Panc1 (cell line): ENCODE measurements at regions not wholly inside any gene's neighbourhood (a gene's known extent, or its start where the extent isn't known, plus 50 kb on each side); places are given as distances from the start of the nearest gene placed in this dataset.

Experiments
- POLR2AphosphoS5 ChIP-seq: IDR thresholded peaks from 2 replicates; pipeline ENCODE4 v1.6.1; 2012; ENCODE audit warnings: mild to moderate bottlenecking, low read depth, low read length, moderate library complexity
- TF ChIP-seq, protein P1 (sequence below): fragments of 450-650 bp; IDR thresholded peaks from 2 replicates; pipeline ENCODE4 v1.5.1; 2017; ENCODE audit warnings: mild to moderate bottlenecking

DNA sequence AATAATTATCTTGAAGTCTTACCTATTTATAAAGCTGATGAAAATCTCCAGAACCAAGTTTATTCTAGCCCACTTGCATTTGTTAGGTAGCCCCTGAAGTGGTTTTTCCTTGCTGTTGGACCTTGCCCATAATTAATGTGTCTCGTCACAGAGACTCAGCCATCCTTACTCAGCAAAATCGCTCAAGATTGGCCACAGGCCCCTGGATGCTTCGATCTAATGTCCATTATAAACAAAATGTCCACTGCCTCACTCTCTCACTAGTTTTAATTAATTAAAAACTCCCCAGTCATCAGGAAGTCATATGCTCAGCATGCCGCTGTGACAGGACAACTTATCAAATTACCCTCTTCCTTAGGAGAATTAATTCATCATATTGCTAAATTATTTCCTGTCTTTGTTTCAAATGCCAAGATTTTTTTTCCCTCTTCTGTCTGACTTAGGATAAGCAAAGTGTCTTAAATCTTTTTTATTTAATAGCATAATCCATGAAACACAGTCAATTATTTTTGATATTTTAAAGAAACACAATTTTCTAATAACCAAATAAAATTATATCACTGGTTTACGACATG is 126.8 kb upstream of the PCLO start:
- TF ChIP-seq POLR2AphosphoS5 = no peak
- TF ChIP-seq, protein P1, sequence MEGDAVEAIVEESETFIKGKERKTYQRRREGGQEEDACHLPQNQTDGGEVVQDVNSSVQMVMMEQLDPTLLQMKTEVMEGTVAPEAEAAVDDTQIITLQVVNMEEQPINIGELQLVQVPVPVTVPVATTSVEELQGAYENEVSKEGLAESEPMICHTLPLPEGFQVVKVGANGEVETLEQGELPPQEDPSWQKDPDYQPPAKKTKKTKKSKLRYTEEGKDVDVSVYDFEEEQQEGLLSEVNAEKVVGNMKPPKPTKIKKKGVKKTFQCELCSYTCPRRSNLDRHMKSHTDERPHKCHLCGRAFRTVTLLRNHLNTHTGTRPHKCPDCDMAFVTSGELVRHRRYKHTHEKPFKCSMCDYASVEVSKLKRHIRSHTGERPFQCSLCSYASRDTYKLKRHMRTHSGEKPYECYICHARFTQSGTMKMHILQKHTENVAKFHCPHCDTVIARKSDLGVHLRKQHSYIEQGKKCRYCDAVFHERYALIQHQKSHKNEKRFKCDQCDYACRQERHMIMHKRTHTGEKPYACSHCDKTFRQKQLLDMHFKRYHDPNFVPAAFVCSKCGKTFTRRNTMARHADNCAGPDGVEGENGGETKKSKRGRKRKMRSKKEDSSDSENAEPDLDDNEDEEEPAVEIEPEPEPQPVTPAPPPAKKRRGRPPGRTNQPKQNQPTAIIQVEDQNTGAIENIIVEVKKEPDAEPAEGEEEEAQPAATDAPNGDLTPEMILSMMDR = no peak
